ENCODE measurements at regions not wholly inside any gene's neighbourhood (a gene's known extent, or its start where the extent isn't known, plus 50 kb on each side); places are given as distances from the start of the nearest gene placed in this dataset.
"Not testable (repeated sequence)": the region's sequence is repeated elsewhere in the genome, so short reads cannot be mapped to it uniquely, and the experiment has no call there.

- TF ChIP-seq, protein P1, sequence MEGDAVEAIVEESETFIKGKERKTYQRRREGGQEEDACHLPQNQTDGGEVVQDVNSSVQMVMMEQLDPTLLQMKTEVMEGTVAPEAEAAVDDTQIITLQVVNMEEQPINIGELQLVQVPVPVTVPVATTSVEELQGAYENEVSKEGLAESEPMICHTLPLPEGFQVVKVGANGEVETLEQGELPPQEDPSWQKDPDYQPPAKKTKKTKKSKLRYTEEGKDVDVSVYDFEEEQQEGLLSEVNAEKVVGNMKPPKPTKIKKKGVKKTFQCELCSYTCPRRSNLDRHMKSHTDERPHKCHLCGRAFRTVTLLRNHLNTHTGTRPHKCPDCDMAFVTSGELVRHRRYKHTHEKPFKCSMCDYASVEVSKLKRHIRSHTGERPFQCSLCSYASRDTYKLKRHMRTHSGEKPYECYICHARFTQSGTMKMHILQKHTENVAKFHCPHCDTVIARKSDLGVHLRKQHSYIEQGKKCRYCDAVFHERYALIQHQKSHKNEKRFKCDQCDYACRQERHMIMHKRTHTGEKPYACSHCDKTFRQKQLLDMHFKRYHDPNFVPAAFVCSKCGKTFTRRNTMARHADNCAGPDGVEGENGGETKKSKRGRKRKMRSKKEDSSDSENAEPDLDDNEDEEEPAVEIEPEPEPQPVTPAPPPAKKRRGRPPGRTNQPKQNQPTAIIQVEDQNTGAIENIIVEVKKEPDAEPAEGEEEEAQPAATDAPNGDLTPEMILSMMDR (IDR thresholded peaks at IDR 0.05; ENCODE audit: extremely low read depth, insufficient read depth, missing control alignments) = no peak
- no peak for DNase-seq (ENCODE audit: low spot score)
- in situ Hi-C loops (cut with MboI; ENCODE audit: low pct_unique_long_range_greater_than_20kb, low sequenced_read_pairs, unreplicated experiment) = no loop called here
These were observed 184.3 kb downstream of the HS3ST3A1 start for GRCh38 chr17:13417381-13417950.

DNA sequence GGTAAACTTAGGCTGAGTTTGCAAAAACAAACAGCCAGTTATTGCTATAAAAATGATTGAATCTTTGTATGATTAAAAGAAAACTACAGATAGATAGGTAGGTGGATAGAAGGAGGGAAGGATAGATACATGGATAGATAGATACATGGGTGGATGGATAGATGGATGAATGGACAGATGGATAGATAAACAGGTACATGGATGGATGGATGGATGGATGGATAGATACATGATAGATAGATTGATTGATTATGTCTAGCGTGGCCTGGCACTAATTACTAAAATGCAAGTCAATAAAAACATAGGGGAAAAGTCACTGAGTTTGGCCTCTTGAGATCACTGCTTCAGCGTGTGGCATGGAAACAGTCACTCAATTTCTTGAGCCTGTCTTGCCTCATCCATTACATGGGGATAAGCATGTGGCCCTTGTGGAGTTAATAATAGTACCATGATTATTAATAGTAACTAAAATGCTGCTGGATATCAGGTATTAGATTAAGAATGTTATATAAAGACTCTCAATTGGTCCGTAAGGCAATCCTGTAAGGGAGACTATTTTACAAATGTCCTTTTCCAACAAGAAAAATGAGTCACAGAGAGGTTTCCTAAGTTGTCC is 184.9 kb downstream of the HS3ST3A1 start:
- TF ChIP-seq, protein P1 (IDR thresholded peaks at IDR 0.05; ENCODE audit: extremely low read depth, insufficient read depth, missing control alignments) = no peak
- in situ Hi-C loops (cut with MboI; ENCODE audit: low pct_unique_long_range_greater_than_20kb, low sequenced_read_pairs, unreplicated experiment) = no loop called here
- no peak for DNase-seq (ENCODE audit: low spot score)

- in situ Hi-C loops (cut with MboI; ENCODE audit: low pct_unique_long_range_greater_than_20kb, low sequenced_read_pairs, unreplicated experiment) = no loop called here
- no peak for DNase-seq (ENCODE audit: low spot score)
- TF ChIP-seq, protein P1 (IDR thresholded peaks at IDR 0.05; ENCODE audit: extremely low read depth, insufficient read depth, missing control alignments) = no peak
These were observed 185.8 kb downstream of the HS3ST3A1 start for GRCh38 chr17:13415871-13416416.

DNA sequence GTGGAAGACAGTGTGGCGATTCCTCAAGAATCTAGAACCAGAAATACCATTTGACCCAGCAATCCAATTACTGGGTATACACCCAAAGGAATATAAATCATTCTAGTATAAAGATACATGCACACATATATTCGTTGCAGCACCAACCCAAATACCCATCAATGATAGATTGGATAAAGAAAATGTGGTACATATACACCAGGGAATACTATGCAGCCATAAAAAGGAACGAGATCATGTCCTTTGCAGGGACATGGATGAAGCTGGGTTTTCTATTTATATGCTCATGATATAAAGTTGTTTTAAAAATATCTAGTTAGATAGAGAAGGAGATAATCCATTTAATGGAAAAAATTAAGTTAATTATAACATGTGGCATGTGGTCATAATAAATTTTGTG is 186.5 kb downstream of the HS3ST3A1 start:
- in situ Hi-C loops (cut with MboI; ENCODE audit: low pct_unique_long_range_greater_than_20kb, low sequenced_read_pairs, unreplicated experiment); DNase-seq (ENCODE audit: low spot score): not testable (repeated sequence)

DNA sequence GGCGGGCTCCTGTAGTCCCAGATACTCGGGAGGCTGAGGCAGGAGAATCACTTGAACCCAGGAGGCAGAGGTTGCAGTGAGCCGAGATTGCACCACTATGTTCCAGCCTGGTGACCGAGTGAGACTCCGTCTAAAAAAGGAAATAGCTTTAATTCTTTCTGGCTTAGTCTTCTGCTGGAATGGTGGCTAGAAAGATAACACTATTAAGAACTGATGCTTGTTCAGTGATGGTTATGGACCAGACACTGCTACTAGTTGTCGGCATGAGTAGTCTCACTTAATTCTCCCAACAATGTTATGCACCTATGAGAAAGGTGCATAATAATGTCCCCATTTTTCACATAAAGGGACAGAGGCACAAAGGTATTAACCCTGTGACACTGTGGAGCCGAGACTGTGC is 188.7 kb downstream of the HS3ST3A1 start:
- no peak for DNase-seq (ENCODE audit: low spot score)
- in situ Hi-C loops (cut with MboI; ENCODE audit: low pct_unique_long_range_greater_than_20kb, low sequenced_read_pairs, unreplicated experiment) = no loop called here
- TF ChIP-seq, protein P1 (IDR thresholded peaks at IDR 0.05; ENCODE audit: extremely low read depth, insufficient read depth, missing control alignments) = no peak

DNA sequence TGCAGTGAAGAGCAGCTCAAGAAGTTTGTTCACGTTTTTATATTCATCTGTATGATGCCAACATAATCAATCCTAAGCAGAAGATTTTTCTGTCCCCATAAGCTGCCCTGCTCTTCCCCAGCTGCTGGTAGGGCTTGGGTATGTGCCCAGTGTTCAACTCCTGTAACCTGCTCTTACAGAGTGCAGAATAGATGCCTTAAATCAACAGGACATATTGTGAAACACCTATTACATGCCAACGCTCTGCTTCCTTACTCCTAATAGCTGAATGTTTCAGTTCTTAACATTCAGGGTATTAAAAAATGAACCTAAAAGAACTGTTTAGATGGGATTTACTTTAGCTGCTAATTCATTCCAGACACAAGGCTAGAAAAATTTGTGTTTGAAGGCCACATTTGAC is 190.9 kb downstream of the HS3ST3A1 start:
- in situ Hi-C loops (cut with MboI; ENCODE audit: low pct_unique_long_range_greater_than_20kb, low sequenced_read_pairs, unreplicated experiment) = no loop called here
- TF ChIP-seq, protein P1 (IDR thresholded peaks at IDR 0.05; ENCODE audit: extremely low read depth, insufficient read depth, missing control alignments) = no peak
- DNase-seq (ENCODE audit: low spot score) = no peak

DNA sequence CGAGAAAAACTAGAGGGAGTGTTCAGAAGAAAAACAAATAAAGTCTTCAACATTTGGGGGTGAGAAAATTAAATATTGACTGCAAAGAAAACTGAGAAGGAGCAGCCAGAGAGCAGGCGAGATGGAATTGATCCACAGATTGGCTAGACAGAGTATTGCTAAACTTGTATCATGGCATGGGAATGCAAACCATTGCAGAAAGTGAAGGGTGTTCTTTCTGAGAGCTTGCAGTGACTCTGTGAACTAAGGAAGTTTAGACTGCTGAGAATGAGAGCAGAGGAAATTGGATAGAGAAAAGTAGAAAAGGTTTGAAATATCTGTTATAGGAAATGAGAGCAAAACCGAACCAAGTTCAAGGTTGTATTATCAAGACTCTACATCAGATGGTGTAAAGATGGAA is 191.5 kb downstream of the HS3ST3A1 start:
- TF ChIP-seq, protein P1 (IDR thresholded peaks at IDR 0.05; ENCODE audit: extremely low read depth, insufficient read depth, missing control alignments) = no peak
- in situ Hi-C loops (cut with MboI; ENCODE audit: low pct_unique_long_range_greater_than_20kb, low sequenced_read_pairs, unreplicated experiment) = no loop called here
- DNase-seq (ENCODE audit: low spot score) = no peak

Data from GM13977 (cell line).